ENCODE measurements at regions not wholly inside any gene's neighbourhood (a gene's known extent, or its start where the extent isn't known, plus 50 kb on each side); places are given as distances from the start of the nearest gene placed in this dataset.
"Not testable (repeated sequence)": the region's sequence is repeated elsewhere in the genome, so short reads cannot be mapped to it uniquely, and the experiment has no call there.

DNA sequence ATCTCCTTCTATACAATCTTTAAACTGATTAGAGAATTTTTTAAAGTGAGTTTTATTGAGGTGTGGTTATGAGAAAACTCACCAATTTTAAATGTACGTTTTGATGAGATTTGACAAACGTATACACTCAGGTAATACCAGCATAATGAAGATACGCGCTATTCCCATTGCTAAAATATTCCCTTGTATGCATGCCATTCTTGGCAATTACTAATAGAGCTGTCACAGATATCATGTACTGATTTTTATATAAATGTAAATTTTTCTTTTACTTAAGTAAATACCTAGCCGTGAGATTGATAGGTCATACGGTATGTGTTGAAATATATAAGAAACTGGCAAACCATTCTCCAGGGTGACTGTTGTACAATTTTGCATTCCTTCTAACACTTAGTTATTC, 384.7 kb downstream of the PTH2R start:
- Histone ChIP-seq H3K27me3 (ENCODE audit: control insufficient read depth, insufficient read depth, low read length) (no peaks in the 10 kb centered on the region), H3K36me3 (ENCODE audit: control insufficient read depth, insufficient read depth, low read length) (no peaks in the 10 kb centered on the region), H3K4me3 (ENCODE audit: low read length) (no peak overlapping the region), H3K4me1 (ENCODE audit: control insufficient read depth, insufficient read depth, low read length) (no peaks in the 10 kb centered on the region), H3K9ac (ENCODE audit: low read length) (no peak overlapping the region), H3K9me3 (ENCODE audit: control insufficient read depth, low read length) (no peaks in the 10 kb centered on the region)

GRCh38 chr2:208792766-208793165, 386.2 kb downstream of the PTH2R start:
- Histone ChIP-seq H3K36me3 (ENCODE audit: control insufficient read depth, insufficient read depth, low read length) (no peaks in the 10 kb centered on the region), H3K9me3 (ENCODE audit: control insufficient read depth, low read length) (no peaks in the 10 kb centered on the region), H3K9ac (ENCODE audit: low read length) (no peak overlapping the region), H3K27me3 (ENCODE audit: control insufficient read depth, insufficient read depth, low read length) (no peaks in the 10 kb centered on the region), H3K4me1 (ENCODE audit: control insufficient read depth, insufficient read depth, low read length) (no peaks in the 10 kb centered on the region), H3K4me3 (ENCODE audit: low read length) (no peak overlapping the region)

GRCh38 chr2:208793434-208793833, 386.8 kb downstream of the PTH2R start:
- no peak overlapping the region for H3K4me3 ChIP-seq (ENCODE audit: low read length)
- no peaks in the 10 kb centered on the region for H3K4me1 ChIP-seq (ENCODE audit: control insufficient read depth, insufficient read depth, low read length)
- no peaks in the 10 kb centered on the region for H3K9me3 ChIP-seq (ENCODE audit: control insufficient read depth, low read length)
- H3K9ac ChIP-seq (ENCODE audit: low read length): no peak overlapping the region
- H3K27me3 ChIP-seq (ENCODE audit: control insufficient read depth, insufficient read depth, low read length): no peaks in the 10 kb centered on the region
- no peaks in the 10 kb centered on the region for H3K36me3 ChIP-seq (ENCODE audit: control insufficient read depth, insufficient read depth, low read length)

DNA sequence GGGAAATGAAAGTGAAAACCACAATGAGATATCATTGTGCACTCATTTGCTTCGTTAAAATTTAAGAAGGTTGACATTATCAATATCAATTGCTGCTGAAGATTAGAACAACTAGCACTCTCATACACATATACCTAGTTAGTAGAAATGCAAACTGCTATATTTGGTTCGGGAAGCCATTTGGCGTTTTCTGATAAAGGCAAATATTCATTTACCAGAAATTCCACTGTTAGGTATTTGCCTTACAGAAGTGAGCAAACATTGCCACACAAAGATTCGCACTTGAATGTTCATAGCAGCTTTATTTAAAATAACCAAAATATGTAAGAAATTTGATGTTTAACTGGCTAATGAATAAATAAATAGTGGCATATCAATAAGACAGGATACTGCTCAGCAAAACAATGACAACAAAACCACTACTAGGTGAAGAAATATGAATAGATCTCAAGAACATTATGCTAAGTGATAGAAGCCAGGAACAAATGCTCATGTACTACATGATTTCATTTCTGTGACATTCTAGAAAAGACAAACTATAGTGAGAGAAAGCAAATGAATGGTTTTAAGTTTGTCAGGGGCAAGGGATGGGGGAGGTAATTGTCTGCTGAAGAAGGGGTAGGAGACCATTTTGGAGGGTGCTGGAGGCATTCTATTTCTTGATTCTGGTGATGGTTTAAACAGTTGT, 387.8 kb downstream of the PTH2R start:
- Histone ChIP-seq H3K9me3 (ENCODE audit: control insufficient read depth, low read length) (no peaks in the 10 kb centered on the region), H3K27me3 (ENCODE audit: control insufficient read depth, insufficient read depth, low read length) (no peaks in the 10 kb centered on the region), H3K4me3 (ENCODE audit: low read length) (no peak overlapping the region), H3K9ac (ENCODE audit: low read length) (no peak overlapping the region), H3K36me3 (ENCODE audit: control insufficient read depth, insufficient read depth, low read length) (no peaks in the 10 kb centered on the region), H3K4me1 (ENCODE audit: control insufficient read depth, insufficient read depth, low read length) (no peaks in the 10 kb centered on the region)

DNA sequence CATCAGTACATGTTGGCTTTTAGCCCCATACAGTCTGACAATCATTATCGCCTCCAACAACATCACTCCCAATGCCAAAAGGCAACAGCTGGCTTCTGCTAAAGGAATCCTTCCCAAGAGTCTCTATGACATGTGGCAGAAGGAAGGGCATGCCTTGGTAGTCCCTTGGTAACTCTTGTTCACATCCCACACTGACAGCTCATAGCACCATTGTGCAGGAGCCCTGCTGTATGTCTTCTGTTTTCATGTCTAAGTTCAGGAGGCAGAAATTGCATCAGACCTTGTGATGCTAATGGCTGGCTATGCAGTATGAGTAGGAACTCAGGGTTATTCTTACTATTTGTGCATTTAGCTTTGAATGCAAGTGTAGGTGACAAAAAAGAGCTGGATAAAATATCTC, 392.1 kb downstream of the PTH2R start:
- no peaks in the 10 kb centered on the region for H3K4me1 ChIP-seq (ENCODE audit: control insufficient read depth, insufficient read depth, low read length)
- no peak overlapping the region for H3K4me3 ChIP-seq (ENCODE audit: low read length)
- H3K27me3 ChIP-seq (ENCODE audit: control insufficient read depth, insufficient read depth, low read length): no peaks in the 10 kb centered on the region
- no peak overlapping the region for H3K9ac ChIP-seq (ENCODE audit: low read length)
- H3K36me3 ChIP-seq (ENCODE audit: control insufficient read depth, insufficient read depth, low read length): no peaks in the 10 kb centered on the region
- H3K9me3 ChIP-seq (ENCODE audit: control insufficient read depth, low read length): no peaks in the 10 kb centered on the region

- Histone ChIP-seq H3K27me3 (ENCODE audit: control insufficient read depth, insufficient read depth, low read length) (no peaks in the 10 kb centered on the region), H3K9ac (ENCODE audit: low read length) (no peak overlapping the region), H3K36me3 (ENCODE audit: control insufficient read depth, insufficient read depth, low read length) (no peaks in the 10 kb centered on the region), H3K9me3 (ENCODE audit: control insufficient read depth, low read length) (no peaks in the 10 kb centered on the region), H3K4me3 (ENCODE audit: low read length) (no peak overlapping the region), H3K4me1 (ENCODE audit: control insufficient read depth, insufficient read depth, low read length) (no peaks in the 10 kb centered on the region)
Measured at GRCh38 chr2:208799397-208799796, 392.8 kb downstream of the PTH2R start.

GRCh38 chr2:208800887-208801286, 394.3 kb downstream of the PTH2R start:
- not testable (repeated sequence) for H3K36me3 ChIP-seq (ENCODE audit: control insufficient read depth, insufficient read depth, low read length); H3K4me3 ChIP-seq (ENCODE audit: low read length); H3K9me3 ChIP-seq (ENCODE audit: control insufficient read depth, low read length); H3K4me1 ChIP-seq (ENCODE audit: control insufficient read depth, insufficient read depth, low read length); H3K9ac ChIP-seq (ENCODE audit: low read length); H3K27me3 ChIP-seq (ENCODE audit: control insufficient read depth, insufficient read depth, low read length)

DNA sequence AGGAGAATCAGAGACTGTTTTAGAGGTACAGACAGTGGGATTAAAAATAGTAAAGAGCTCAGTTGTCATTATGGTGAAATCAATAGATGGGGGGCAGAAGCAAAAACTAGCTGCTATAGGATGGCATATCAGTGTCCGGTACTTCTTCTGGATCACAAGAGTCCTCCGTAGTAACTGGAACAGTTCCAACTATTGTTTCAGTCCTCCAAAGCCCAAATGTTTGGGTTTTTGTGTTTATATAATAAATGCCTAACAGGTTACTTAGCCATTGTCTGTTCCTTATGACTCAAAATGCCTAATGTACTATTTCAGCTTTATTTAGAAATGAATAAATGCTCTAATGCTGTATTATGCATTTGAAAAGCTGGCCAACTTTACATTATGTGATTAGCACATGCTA, 401.2 kb downstream of the PTH2R start:
- Histone ChIP-seq H3K4me1 (ENCODE audit: control insufficient read depth, insufficient read depth, low read length) (no peaks in the 10 kb centered on the region), H3K27me3 (ENCODE audit: control insufficient read depth, insufficient read depth, low read length) (no peaks in the 10 kb centered on the region), H3K4me3 (ENCODE audit: low read length) (no peak overlapping the region), H3K9me3 (ENCODE audit: control insufficient read depth, low read length) (no peaks in the 10 kb centered on the region), H3K9ac (ENCODE audit: low read length) (no peak overlapping the region), H3K36me3 (ENCODE audit: control insufficient read depth, insufficient read depth, low read length) (no peaks in the 10 kb centered on the region)

DNA sequence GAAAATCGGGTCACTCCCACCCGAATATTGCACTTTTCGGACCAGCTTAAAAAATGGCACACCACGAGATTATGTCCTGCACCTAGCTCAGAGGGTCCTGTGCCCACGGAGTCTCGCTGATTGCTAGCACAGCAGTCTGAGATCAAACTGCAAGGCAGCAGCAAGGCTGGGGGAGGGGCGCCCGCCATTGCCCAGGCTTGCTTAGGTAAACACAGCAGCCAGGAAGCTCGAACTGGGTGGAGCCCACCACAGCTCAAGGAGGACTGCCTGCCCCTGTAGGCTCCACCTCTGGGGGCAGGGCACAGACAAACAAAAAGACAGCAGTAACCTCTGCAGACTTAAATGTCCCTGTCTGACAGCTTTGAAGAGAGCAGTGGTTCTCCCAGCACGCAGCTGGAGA, 405.3 kb downstream of the PTH2R start:
- H3K4me3 ChIP-seq (ENCODE audit: low read length); H3K36me3 ChIP-seq (ENCODE audit: control insufficient read depth, insufficient read depth, low read length); H3K9me3 ChIP-seq (ENCODE audit: control insufficient read depth, low read length); H3K27me3 ChIP-seq (ENCODE audit: control insufficient read depth, insufficient read depth, low read length); H3K4me1 ChIP-seq (ENCODE audit: control insufficient read depth, insufficient read depth, low read length); H3K9ac ChIP-seq (ENCODE audit: low read length): not testable (repeated sequence)

DNA sequence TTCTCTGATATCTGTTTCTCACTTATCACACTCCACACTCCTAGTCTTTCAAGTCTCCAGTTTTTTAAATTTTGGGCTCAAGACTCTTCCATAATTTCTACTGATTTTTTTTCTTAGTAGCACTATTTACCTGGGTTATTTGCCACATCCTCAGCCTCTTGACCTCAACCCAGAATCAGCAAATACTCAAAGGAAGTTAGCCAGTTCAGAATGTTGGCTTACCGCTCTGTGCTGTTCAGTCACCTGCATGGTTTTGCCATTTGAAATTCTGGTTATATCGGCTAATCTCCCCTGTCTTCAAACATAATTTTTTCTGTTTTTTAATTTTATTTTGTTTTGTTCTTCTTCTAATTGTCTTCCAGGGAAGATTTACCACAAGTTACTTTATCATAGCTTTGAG, 412.6 kb downstream of the PTH2R start:
- Histone ChIP-seq H3K9ac (ENCODE audit: low read length) (no peak overlapping the region), H3K27me3 (ENCODE audit: control insufficient read depth, insufficient read depth, low read length) (no peaks in the 10 kb centered on the region), H3K36me3 (ENCODE audit: control insufficient read depth, insufficient read depth, low read length) (no peaks in the 10 kb centered on the region), H3K4me1 (ENCODE audit: control insufficient read depth, insufficient read depth, low read length) (no peaks in the 10 kb centered on the region), H3K4me3 (ENCODE audit: low read length) (no peak overlapping the region), H3K9me3 (ENCODE audit: control insufficient read depth, low read length) (no peaks in the 10 kb centered on the region)

- no peaks in the 10 kb centered on the region for H3K4me1 ChIP-seq (ENCODE audit: control insufficient read depth, insufficient read depth, low read length)
- no peak overlapping the region for H3K9ac ChIP-seq (ENCODE audit: low read length)
- no peaks in the 10 kb centered on the region for H3K9me3 ChIP-seq (ENCODE audit: control insufficient read depth, low read length)
- no peaks in the 10 kb centered on the region for H3K36me3 ChIP-seq (ENCODE audit: control insufficient read depth, insufficient read depth, low read length)
- H3K4me3 ChIP-seq (ENCODE audit: low read length): no peak overlapping the region
- H3K27me3 ChIP-seq (ENCODE audit: control insufficient read depth, insufficient read depth, low read length): no peaks in the 10 kb centered on the region
Measured at GRCh38 chr2:208820014-208820688, 413.6 kb downstream of the PTH2R start.

DNA sequence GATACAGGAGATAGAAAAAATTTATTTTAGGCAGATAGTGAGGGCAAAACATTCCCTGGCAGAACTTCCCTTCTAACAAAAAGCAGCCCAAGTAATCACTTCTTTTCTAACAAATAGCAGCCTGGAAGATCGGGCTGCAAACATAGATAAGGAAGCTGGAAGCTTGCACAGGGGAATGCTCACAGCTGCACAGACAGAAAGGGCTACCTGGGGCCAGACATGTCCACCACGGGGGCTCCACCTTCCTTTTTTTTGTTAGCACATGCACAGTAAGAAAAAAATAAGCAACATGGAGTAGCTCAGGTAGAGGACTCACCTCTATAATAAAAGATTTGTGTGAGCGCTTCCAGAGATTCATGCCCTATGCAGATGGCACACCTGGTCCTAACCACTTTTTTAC, 420.5 kb downstream of the PTH2R start:
- H3K9me3 ChIP-seq (ENCODE audit: control insufficient read depth, low read length): no peaks in the 10 kb centered on the region
- no peaks in the 10 kb centered on the region for H3K4me1 ChIP-seq (ENCODE audit: control insufficient read depth, insufficient read depth, low read length)
- H3K36me3 ChIP-seq (ENCODE audit: control insufficient read depth, insufficient read depth, low read length): no peaks in the 10 kb centered on the region
- no peak overlapping the region for H3K9ac ChIP-seq (ENCODE audit: low read length)
- H3K27me3 ChIP-seq (ENCODE audit: control insufficient read depth, insufficient read depth, low read length): no peaks in the 10 kb centered on the region
- H3K4me3 ChIP-seq (ENCODE audit: low read length): no peak overlapping the region
